T-helper 17 cell (primary cell): ENCODE measurements at regions not wholly inside any gene's neighbourhood (a gene's known extent, or its start where the extent isn't known, plus 50 kb on each side); places are given as distances from the start of the nearest gene placed in this dataset.
"Not testable (repeated sequence)": the region's sequence is repeated elsewhere in the genome, so short reads cannot be mapped to it uniquely, and the experiment has no call there.

ENCODE experiments used
- ATAC-seq: fragments of 150-1000 bp; cut with Tn5 transposase; 2 replicates; pipeline ENCODE4 v1.10.0; 2021; ENCODE audit warnings: mild to moderate bottlenecking, moderate library complexity
- DNase-seq, 3 donors: peaks; one replicate each; pipeline versions ENCODE4 v3.0.0 to v3.0.0-alpha.2; 2020 to 2021
- H3K9me3 ChIP-seq: one replicate; pipeline ENCODE4 v1.7.0; 2013; ENCODE audit warnings: low read length, mild to moderate bottlenecking; ENCODE audit not compliant: control insufficient read depth, poor library complexity, severe bottlenecking
- H3K27ac Mint-ChIP-seq: one replicate; pipeline ENCODE4 v1.8.0; 2022; ENCODE audit warnings: mild to moderate bottlenecking, moderate library complexity, mixed read lengths
- H3K27me3 Mint-ChIP-seq: one replicate; pipeline ENCODE4 v1.8.0; 2022; ENCODE audit warnings: mixed read lengths
- H3K36me3 Mint-ChIP-seq: one replicate; pipeline ENCODE4 v1.8.0; 2022; ENCODE audit warnings: low read depth, mixed read lengths
- H3K4me1 Mint-ChIP-seq: one replicate; pipeline ENCODE4 v1.8.0; 2022; ENCODE audit warnings: mild to moderate bottlenecking, mixed read lengths
- H3K4me3 Mint-ChIP-seq: one replicate; pipeline ENCODE4 v1.8.0; 2022; ENCODE audit warnings: mild to moderate bottlenecking, moderate library complexity, mixed read lengths

DNA sequence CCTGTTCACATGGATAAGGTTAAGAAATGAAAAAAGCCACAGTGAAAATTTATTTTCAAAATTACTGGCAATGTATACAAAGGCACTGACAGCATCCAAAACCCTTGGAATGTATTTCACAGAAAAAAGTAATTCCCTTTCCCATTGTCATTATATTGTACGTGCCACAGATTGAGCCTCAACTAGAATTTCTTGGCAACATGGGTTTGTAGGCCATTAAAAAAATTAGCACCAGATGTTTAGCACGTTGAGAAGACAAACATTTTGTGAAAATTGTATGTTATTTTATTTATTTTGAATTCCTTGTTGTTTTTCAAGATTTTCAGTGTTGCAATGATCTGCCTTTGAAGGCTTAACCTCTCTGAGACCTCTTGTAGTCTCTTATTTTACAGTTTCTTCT, 76.3 kb upstream of the EPHB3 start:
- Mint-ChIP-seq H3K4me3 (no peak overlapping the region), H3K27ac (no peak overlapping the region), H3K27me3 (peaks cover 57% of the 10 kb centered on the region), H3K4me1 (peaks cover 2% of the 10 kb centered on the region), H3K36me3 (peaks cover 2% of the 10 kb centered on the region)
- no peaks in the 10 kb centered on the region for H3K9me3 ChIP-seq
- no peak for DNase-seq
- no peak for ATAC-seq

DNA sequence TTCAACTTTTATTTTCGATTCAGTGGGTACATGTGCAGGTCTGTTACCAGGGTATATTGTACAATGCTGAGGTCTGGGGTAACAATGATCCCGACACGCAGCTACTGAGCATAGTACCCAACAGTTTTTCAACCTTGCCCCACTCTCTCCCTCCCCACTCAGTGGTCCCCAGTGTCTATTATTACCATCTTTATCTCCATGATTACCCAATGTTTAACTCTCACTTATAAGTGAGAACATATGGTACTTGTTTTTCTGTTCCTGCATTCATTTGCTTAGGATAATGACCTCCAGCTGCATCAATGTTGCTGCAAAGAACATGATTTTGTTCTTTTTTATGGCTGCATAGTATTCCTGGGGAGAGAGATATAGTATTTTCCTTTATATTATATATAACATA, 75.7 kb upstream of the EPHB3 start:
- no peaks in the 10 kb centered on the region for H3K9me3 ChIP-seq
- ATAC-seq, result no peak
- no peak for DNase-seq
- Mint-ChIP-seq H3K27ac (no peak overlapping the region), H3K27me3 (peaks cover 57% of the 10 kb centered on the region), H3K4me3 (no peak overlapping the region), H3K4me1 (peaks cover 2% of the 10 kb centered on the region), H3K36me3 (no peaks in the 10 kb centered on the region)

DNA sequence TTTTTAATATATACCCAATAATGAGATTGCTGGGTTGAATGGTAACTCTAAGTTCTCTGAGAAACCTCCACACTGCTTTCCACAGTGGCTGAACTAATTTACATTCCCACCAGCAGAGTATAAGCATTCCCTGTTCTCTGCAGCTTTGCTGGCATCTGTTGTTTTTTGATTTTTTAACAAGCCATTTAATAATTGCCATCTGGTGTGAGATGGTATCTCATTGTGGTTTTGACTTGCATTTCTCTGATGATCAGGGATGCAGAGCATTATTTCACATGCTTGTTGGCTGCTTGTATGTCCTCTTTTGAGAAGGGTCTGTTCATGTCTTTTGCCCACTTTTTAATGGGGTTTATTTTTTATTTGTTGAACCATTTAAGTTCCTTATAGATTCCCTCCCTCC, 75.0 kb upstream of the EPHB3 start:
- ATAC-seq, result no peak
- Mint-ChIP-seq H3K27me3 (peaks cover 55% of the 10 kb centered on the region), H3K4me1 (peaks cover 2% of the 10 kb centered on the region), H3K27ac (no peak overlapping the region), H3K36me3 (no peaks in the 10 kb centered on the region), H3K4me3 (no peak overlapping the region)
- DNase-seq, result no peak
- H3K9me3 ChIP-seq, result no peaks in the 10 kb centered on the region

DNA sequence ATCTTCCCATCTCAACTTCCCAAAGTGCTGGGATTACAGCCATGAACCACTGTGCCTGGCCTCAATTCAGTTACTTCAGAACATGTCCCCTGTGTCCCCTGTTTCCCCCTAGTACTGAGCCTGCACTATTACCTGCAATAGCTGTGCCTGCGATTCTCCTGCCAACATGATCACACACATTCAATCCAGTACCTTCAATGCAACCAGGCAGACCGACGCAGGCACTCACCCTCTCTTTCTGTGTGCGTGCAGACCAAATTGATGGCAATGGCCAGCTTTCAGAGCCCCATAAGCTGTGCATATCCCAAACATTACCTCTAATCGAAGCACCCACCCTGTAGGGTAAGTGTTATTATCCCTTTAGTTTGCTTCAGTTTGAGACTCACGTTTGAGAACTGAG, 73.0 kb upstream of the EPHB3 start:
- no peak overlapping the region for H3K27ac Mint-ChIP-seq
- H3K27me3 Mint-ChIP-seq, result peaks cover 62% of the 10 kb centered on the region
- peaks cover 13% of the 10 kb centered on the region for H3K4me1 Mint-ChIP-seq

DNA sequence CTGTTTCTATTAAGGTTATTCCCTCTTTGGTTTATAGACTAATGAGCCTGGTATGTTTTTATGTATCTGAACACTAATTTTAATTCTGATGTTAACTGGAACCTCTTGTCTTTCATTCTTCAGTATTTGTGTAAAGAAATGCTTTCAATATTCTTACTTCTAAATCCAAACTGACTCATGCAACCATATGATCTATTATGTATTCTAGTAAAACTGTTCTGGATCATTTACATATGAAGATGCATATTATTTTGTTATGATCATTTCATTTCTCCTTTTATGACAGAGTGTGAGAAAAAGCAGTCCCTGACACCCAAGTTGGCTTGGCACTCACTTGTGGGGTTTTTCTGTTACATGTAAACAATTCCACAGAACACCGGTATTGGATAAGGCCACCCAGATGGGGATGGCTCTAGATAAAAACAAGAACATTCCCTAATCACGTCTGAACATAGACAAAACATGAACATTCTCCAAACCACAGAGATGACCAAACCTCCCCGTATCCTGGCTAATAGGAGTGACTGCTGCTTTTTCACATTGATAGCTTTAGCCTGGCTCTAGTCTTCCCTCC, 72.2 kb upstream of the EPHB3 start:
- H3K4me3 Mint-ChIP-seq, result no peak overlapping the region
- peaks cover 15% of the 10 kb centered on the region for H3K4me1 Mint-ChIP-seq
- H3K27me3 Mint-ChIP-seq, result peaks cover 69% of the 10 kb centered on the region
- H3K27ac Mint-ChIP-seq, result no peak overlapping the region
- H3K36me3 Mint-ChIP-seq, result peaks cover 8% of the 10 kb centered on the region
- ATAC-seq, result no peak
- DNase-seq, result no peak
- no peaks in the 10 kb centered on the region for H3K9me3 ChIP-seq

More for the DNA sequence above, 73.0 kb upstream of the EPHB3 start:
- H3K9me3 ChIP-seq, result no peaks in the 10 kb centered on the region
- ATAC-seq (no peak), DNase-seq (no peak)
- Mint-ChIP-seq H3K36me3 (peaks cover 4% of the 10 kb centered on the region), H3K4me3 (no peak overlapping the region)

DNA sequence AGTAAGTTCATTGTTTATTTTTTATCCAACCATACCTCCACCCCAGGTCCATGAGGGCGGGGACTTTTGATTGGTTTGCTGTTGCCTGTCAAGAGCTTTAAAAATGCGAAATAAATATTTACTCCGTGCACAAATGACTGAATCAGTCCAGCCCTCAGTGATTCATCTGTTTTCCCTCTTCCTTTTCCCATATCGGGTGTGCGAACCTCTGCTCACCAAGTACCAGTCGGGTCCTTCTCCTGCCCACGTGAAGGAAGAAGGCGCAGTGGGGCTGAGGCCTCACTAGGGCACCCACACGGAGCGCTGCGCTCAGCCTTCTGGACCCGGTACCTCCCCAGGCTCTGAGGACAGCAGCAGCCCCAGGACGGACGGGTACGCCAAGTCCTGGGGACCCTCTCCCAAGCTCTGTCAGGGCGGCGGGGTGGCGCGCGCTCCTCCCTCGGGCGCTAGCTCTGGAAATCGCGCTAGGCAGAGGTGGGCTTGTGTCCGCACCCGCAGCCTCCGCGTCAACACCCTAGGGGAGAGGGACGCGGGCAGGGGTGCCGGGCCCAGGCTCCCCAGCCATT, 70.5 kb upstream of the EPHB3 start:
- Mint-ChIP-seq H3K4me3 (no peak overlapping the region), H3K27me3 (peaks cover 76% of the 10 kb centered on the region), H3K4me1 (peaks cover 15% of the 10 kb centered on the region), H3K27ac (no peak overlapping the region), H3K36me3 (peaks cover 8% of the 10 kb centered on the region)
- DNase-seq, result no peak
- no peak for ATAC-seq
- H3K9me3 ChIP-seq, result no peaks in the 10 kb centered on the region

DNA sequence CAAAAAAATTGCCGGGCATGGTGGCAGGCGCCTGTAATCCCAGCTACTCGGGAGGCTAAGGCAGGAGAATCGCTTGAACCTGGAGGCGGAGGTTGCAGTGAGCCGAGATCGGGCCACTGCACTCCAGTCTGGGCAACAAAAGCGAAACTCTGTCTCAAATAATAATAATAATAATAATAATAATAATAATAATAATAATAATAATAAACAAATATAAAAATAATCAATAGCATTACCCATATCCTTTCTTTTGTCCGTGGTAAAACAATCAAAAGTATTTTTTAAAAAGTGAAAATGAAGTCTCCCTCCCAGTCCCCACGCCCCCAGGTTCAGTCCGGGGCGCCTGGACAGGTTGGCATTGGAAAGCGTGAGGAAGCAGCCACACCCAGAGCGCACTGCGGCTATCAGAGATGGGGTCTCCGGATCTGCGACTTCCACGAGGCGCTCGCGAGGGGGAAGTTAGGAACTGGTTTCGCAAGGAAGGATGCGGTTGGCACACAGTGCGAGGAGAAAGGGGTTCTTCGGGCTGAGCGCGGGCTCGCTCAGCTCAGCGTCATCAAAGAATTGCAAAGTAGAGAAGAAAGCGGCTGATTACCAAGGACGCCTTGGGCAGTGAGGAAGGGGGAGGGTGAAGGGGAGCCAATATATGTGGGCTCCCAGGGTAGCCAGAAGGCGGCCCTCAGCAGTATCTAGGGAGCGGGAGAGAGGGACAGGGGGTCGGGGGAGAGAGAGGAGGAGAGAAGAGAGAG, 69.5 kb upstream of the EPHB3 start:
- ATAC-seq (no peak), DNase-seq (no peak)
- H3K9me3 ChIP-seq, result no peaks in the 10 kb centered on the region
- H3K27me3 Mint-ChIP-seq, result peaks cover 84% of the 10 kb centered on the region
- H3K36me3 Mint-ChIP-seq, result peaks cover 12% of the 10 kb centered on the region
- H3K4me1 Mint-ChIP-seq, result peaks cover 15% of the 10 kb centered on the region
- no peak overlapping the region for H3K27ac Mint-ChIP-seq
- H3K4me3 Mint-ChIP-seq, result no peak overlapping the region

DNA sequence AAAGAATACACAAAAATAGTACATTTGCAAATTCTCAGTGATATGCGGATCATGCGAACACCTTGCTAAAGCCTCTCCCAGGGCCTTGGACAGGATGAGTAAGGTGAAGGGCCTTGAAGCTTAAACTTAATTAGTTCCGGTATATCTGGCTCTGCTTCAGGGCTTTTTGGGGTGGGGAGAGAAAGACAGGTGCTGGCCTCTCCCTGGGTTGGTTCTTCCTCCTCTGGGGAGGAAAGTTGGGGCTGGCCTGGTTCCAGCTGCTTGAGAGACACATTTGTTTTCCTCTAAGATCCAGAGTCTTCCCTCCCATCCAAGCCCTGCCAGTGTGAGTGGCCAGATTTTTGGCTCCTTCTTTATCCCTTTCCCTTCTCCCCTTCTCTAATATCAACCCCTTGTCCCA, 64.7 kb upstream of the EPHB3 start:
- ATAC-seq (no peak), DNase-seq (no peak)
- no peak overlapping the region for H3K4me3 Mint-ChIP-seq
- H3K9me3 ChIP-seq, result no peaks in the 10 kb centered on the region
- H3K27me3 Mint-ChIP-seq, result peaks cover 76% of the 10 kb centered on the region
- H3K27ac Mint-ChIP-seq, result no peak overlapping the region
- peaks cover 13% of the 10 kb centered on the region for H3K4me1 Mint-ChIP-seq
- peaks cover 12% of the 10 kb centered on the region for H3K36me3 Mint-ChIP-seq

DNA sequence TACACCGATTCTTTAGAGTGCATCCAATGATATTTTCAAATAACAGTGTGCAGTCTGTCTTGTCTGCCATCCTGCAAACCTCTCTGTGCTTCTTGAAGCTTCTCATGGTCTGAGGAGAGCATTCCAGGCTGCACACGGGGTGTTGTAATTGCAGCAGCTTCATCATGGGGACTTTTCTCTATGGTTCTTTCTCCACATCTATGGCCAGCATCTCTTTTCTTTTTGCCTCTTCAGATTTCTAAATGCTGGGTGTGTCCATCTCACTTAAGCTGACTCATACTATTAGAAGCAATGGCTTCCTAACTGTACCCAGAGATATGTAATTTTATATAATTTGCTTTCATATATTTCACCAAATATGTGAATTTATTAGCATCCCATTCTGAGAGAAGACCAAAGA, 63.8 kb upstream of the EPHB3 start:
- DNase-seq, result no peak
- Mint-ChIP-seq H3K4me3 (no peak overlapping the region), H3K36me3 (peaks cover 10% of the 10 kb centered on the region), H3K27ac (no peak overlapping the region), H3K27me3 (peaks cover 67% of the 10 kb centered on the region), H3K4me1 (peaks cover 8% of the 10 kb centered on the region)
- no peak for ATAC-seq
- no peaks in the 10 kb centered on the region for H3K9me3 ChIP-seq

DNA sequence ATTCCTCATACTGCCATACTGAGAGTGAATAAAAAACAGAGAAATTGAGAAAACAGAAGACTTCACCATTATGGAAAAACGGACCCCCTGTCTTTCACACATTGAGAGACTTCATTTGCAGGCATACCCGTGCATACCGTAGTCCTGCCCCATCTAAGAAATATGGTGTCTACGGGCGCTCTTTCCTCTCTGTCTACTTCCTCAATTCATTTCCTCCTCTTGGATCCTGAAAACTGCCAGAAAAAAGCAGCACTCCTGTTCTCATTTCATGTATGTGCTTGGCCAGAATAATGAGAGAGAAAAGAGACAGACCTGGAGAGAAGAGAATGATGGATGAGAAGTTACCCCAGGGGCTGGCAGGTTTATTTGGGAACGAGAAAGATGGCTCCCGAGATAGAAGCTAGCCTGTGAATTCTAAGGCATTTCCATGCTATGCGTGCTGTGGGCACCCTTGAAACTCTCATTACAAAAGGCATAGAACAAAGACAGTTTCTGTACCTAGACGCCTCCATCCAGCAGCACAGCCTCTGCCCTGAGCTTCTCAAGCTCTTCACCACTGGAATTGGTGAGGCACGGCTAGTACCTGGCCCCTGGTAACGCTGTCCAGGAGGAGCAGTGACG, 62.5 kb upstream of the EPHB3 start:
- Mint-ChIP-seq H3K36me3 (peaks cover 5% of the 10 kb centered on the region), H3K4me3 (no peak overlapping the region), H3K4me1 (no peaks in the 10 kb centered on the region), H3K27me3 (peaks cover 61% of the 10 kb centered on the region), H3K27ac (no peak overlapping the region)
- no peaks in the 10 kb centered on the region for H3K9me3 ChIP-seq
- ATAC-seq (no peak), DNase-seq (no peak)

DNA sequence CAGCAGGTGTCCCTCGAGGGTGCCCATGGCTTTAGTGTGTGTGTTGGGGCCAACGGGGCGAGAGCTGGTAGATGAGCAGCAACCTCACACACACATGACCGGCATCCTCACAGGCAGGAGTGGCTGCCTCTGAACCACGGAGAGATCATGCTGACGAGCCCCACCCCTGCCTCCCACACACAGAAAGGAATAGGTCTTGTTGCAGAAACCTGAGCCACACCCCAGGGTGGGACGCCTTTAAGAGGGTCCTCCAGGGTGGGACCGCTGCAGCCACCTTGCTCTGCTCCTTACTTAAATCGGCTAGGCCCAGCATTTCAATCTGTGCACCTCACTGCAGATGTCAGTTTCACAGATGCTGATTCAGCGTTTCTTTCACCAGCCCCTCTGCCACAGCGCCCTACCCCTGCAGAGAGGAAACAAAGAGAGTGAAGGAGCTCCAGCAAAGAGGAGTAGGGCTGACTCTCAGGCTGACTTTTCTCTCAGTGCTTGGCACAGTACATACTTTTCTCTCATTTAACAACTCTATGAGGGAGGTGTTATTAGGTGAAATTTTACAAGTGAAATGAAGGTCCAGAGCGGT, 61.2 kb upstream of the EPHB3 start:
- ATAC-seq (no peak), DNase-seq (no peak)
- Mint-ChIP-seq H3K4me1 (no peaks in the 10 kb centered on the region), H3K36me3 (peaks cover 5% of the 10 kb centered on the region), H3K4me3 (no peak overlapping the region), H3K27ac (no peak overlapping the region), H3K27me3 (peaks cover 62% of the 10 kb centered on the region)
- no peaks in the 10 kb centered on the region for H3K9me3 ChIP-seq

DNA sequence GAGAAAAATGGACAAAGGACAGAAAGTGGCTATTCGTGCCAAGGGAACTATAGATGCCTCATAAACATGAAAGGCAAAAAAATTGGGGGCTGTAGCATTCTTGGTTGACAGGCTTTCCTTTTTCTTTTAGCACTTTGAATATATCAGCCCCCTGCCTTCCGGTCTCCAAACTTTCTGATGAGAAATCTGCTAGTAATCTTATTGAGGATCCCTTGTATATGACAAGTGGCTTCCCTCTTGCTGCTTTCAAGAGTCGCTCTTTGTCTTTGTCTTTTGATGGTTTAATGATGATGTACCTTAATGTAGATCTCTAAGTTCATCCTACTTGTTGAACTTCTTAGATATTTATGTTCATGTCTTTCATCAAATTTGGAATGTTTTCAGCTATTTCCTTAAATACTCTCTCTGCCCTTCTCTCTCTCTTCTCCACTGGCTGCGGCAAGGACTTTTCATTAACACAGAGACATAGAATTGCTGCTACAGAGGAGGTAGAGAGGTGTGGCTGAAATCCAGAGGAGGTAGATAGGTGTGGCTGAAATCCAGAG, 59.4 kb upstream of the EPHB3 start:
- Mint-ChIP-seq H3K4me3 (no peak overlapping the region), H3K27ac (no peak overlapping the region), H3K36me3 (no peaks in the 10 kb centered on the region), H3K27me3 (peaks cover 65% of the 10 kb centered on the region), H3K4me1 (peaks cover 2% of the 10 kb centered on the region)
- ATAC-seq (no peak), DNase-seq (no peak)
- no peaks in the 10 kb centered on the region for H3K9me3 ChIP-seq

DNA sequence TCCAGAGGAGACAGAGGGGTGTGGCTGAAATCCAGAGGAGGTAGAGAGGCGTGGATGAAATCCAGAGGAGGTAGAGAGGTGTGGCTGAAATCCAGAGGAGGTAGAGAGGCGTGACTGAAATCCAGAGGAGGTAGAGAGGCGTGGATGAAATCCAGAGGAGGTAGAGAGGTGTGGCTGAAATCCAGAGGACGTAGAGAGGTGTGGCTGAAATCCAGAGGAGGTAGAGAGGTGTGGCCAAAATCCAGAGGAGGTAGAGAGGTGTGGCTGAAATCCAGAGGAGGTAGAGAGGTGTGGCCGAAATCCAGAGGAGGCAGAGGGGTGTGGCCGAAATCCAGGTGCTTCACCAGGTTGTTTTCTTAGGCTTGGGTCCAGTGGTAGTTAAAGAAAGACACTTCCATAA, 58.7 kb upstream of the EPHB3 start:
- DNase-seq, H3K4me1 Mint-ChIP-seq, H3K27ac Mint-ChIP-seq, H3K9me3 ChIP-seq, H3K36me3 Mint-ChIP-seq, ATAC-seq, H3K4me3 Mint-ChIP-seq: not testable (repeated sequence)
- peaks cover 68% of the 10 kb centered on the region for H3K27me3 Mint-ChIP-seq
